Lung (tissue), 11 donors: ENCODE measurements at regions not wholly inside any gene's neighbourhood (a gene's known extent, or its start where the extent isn't known, plus 50 kb on each side); places are given as distances from the start of the nearest gene placed in this dataset.

ENCODE experiments used
- ATAC-seq: fragments of 200-7000 bp; cut with Tn5 transposase; one replicate; pipeline ENCODE4 v1.9.1; 2020; ENCODE audit warnings: moderate number of reproducible peaks; ENCODE audit not compliant: insufficient read depth, low FRiP score
- DNase-seq, 3 donors: peaks; one replicate each; pipeline ENCODE4 v3.0.0-alpha.2; 2013 to 2017
- H3K27ac ChIP-seq, 2 donors: one replicate each; pipeline ENCODE4 v1.5.1; 2013; ENCODE audit warnings: mild to moderate bottlenecking in 2 of 2, moderate library complexity in 2 of 2, control low read depth in 1 of 2, inconsistent platforms in 1 of 2, low read depth in 1 of 2, low read length in 1 of 2
- H3K27me3 ChIP-seq, 3 donors: one replicate each; pipeline ENCODE4 v1.5.1; 2013; ENCODE audit warnings: low read length in 2 of 3; ENCODE audit not compliant: control insufficient read depth in 3 of 3, insufficient read depth in 3 of 3
- H3K36me3 ChIP-seq, 4 donors: one replicate each; pipeline ENCODE4 v1.5.1; 2013; ENCODE audit warnings: low read length in 4 of 4, mild to moderate bottlenecking in 1 of 4, moderate library complexity in 1 of 4; ENCODE audit not compliant: control insufficient read depth in 4 of 4, insufficient read depth in 4 of 4
- H3K4me1 ChIP-seq, 5 donors: one replicate each; pipeline ENCODE4 v1.5.1; 2013; ENCODE audit warnings: low read length in 5 of 5, mild to moderate bottlenecking in 2 of 5, moderate library complexity in 1 of 5; ENCODE audit not compliant: control insufficient read depth in 5 of 5, insufficient read depth in 5 of 5
- H3K4me3 ChIP-seq: one replicate; pipeline ENCODE4 v1.5.1; 2013; ENCODE audit warnings: mild to moderate bottlenecking, control low read depth, moderate library complexity
- H3K9ac ChIP-seq, 2 donors: one replicate each; pipeline ENCODE4 v1.5.1; 2013; ENCODE audit warnings: low read length in 2 of 2, control low read depth in 1 of 2; ENCODE audit not compliant: insufficient read depth in 1 of 2
- H3K9me3 ChIP-seq, 4 donors: one replicate each; pipeline ENCODE4 v1.5.1; 2013; ENCODE audit warnings: low read length in 3 of 4, mild to moderate bottlenecking in 1 of 4, moderate library complexity in 1 of 4; ENCODE audit not compliant: control insufficient read depth in 4 of 4, insufficient read depth in 3 of 4
- CTCF ChIP-seq: IDR thresholded peaks from 2 replicates; pipeline ENCODE4 v1.5.1; 2012; ENCODE audit warnings: mild to moderate bottlenecking; ENCODE audit errors: control extremely low read depth, extremely low read depth
- WGBS, 2 donors: extraction: QIAGEN DNeasy Blood & Tissue Kit; methylation state at CpG; one replicate each; pipeline ENCODE4 v1.1.7; 2013; 5-methylcytosine and 5-hydroxymethylcytosine counted together
- donor health status: control.
- donor health status: control.
- donor health status: Bipolar disorder and iron deficiency.
- donor health status: healthy.
- donor health status: DM: yes; HTN: yes; CAD: no.

DNA sequence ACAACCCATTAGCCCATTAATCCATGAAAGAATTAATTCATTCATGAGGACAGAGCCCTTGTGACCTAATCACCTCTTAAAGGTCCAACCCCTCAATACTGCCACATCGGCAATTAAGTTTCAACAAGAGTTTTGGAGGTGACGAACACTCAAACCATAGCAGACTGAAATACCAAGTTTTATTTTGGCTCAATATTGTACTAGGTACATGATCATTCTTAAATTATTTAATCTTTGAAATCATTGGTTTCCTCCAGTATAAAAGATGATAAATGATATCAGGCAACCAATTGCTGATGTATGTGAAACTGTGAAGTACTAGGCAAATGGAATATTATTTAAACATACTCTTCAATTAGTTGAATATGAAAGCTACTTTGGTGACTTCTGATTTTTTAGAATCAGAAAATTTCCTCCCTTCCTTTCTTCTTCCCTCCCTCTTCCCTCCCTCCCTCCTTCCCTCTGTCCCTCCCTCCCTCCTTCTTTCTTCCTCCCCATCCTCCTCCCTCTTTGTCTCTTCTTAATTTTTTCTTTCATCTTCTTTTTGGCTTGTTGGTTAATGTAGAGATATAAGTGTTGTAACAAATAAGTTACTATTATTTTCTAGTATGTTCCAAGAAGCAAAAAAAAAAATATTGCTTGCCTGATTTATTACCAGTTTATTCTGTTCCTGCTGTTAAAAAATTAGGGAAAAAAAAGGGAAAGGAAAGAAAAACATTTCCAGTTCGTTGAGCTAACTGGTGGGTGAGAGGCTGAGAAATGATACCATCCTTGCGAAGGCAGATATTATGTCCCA is 233.9 kb upstream of the ZNF217 start:
- no peaks in the 10 kb centered on the region for H3K36me3 ChIP-seq
- peak overlapping the region; percentile 67 to 91 for H3K27ac ChIP-seq
- H3K9me3 ChIP-seq = no peaks in the 10 kb centered on the region
- H3K4me3 ChIP-seq = no peak overlapping the region
- WGBS, 2 donors = 72 to 94% methylated on average over 4 of the region's 4 CpGs
- no peak for ATAC-seq
- no peaks in the 10 kb centered on the region for H3K27me3 ChIP-seq
- peaks cover 0 to 58% (median 17%) of the 10 kb centered on the region in 5 donors for H3K4me1 ChIP-seq
- H3K9ac ChIP-seq = peak overlapping the region in 1 of 2 donors; percentile 4
- DNase-seq = no peak
- no peak for TF ChIP-seq CTCF

GRCh38 chr20:53826597-53827291 is 233.1 kb upstream of the ZNF217 start:
- H3K4me3 ChIP-seq = no peak overlapping the region
- H3K4me1 ChIP-seq = peaks cover 0 to 51% (median 17%) of the 10 kb centered on the region in 5 donors
- H3K9me3 ChIP-seq = no peaks in the 10 kb centered on the region
- no peak for TF ChIP-seq CTCF
- no peak overlapping the region for H3K9ac ChIP-seq
- no peaks in the 10 kb centered on the region for H3K36me3 ChIP-seq
- 88 to 92% methylated on average over 5 of the region's 5 CpGs for WGBS, 2 donors
- no peak overlapping the region for H3K27ac ChIP-seq
- DNase-seq (peak in 1 of 3 donors; percentile 40), ATAC-seq (no peak)
- H3K27me3 ChIP-seq = no peaks in the 10 kb centered on the region

DNA sequence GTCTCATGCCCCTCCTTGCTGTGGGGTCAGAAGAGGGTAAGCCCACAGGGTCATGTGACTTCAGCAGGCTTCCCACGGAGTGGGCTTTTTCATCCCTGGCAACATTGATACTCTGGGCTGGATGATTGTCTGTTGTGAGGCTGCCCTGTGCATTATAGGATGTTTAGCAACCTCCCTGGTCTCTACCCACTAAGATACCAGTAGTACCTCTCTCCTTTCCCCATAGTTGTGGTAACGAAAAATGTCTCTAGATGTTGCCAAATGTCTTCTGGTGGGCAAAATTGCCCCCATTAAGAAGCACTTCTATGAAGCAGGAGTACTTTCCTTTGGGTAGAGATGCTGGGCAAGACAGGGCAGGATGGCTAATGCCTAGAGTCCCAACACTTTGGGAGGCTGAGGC is 232.5 kb upstream of the ZNF217 start:
- Histone ChIP-seq H3K9ac (no peak overlapping the region), H3K36me3 (no peaks in the 10 kb centered on the region), H3K9me3 (no peaks in the 10 kb centered on the region), H3K27ac (no peak overlapping the region), H3K4me1 (peaks cover 0 to 51% (median 17%) of the 10 kb centered on the region in 5 donors), H3K4me3 (no peak overlapping the region), H3K27me3 (no peaks in the 10 kb centered on the region)
- no peak for TF ChIP-seq CTCF
- DNase-seq (no peak), ATAC-seq (no peak)
- WGBS, 2 donors = 76 to 87% methylated on average over 2 of the region's 2 CpGs
